KMS-11 (cell line): ENCODE measurements at regions not wholly inside any gene's neighbourhood (a gene's known extent, or its start where the extent isn't known, plus 50 kb on each side); places are given as distances from the start of the nearest gene placed in this dataset.

Experiments
- H2AFZ ChIP-seq: fragments of 200-600 bp; sonication (generic); 2 replicates; pipeline ENCODE4 v1.6.1; 2016; ENCODE audit warnings: antibody characterized with exemption, mixed run types, low read depth
- H3K27ac ChIP-seq: fragments of 200-600 bp; sonication (generic); 2 replicates; pipeline ENCODE4 v1.6.1; 2016; ENCODE audit warnings: mild to moderate bottlenecking, mixed run types
- H3K27me3 ChIP-seq: fragments of 200-600 bp; sonication (generic); 2 replicates; pipeline ENCODE4 v1.6.1; 2017; ENCODE audit warnings: mild to moderate bottlenecking, low read depth, mixed run types, moderate library complexity; ENCODE audit not compliant: insufficient read depth
- H3K36me3 ChIP-seq: fragments of 200-600 bp; sonication (generic); 2 replicates; pipeline ENCODE4 v1.6.1; 2017; ENCODE audit warnings: mild to moderate bottlenecking, mixed run types; ENCODE audit not compliant: insufficient read depth
- H3K4me1 ChIP-seq: fragments of 200-600 bp; sonication (generic); 2 replicates; pipeline ENCODE4 v1.6.1; 2016; ENCODE audit warnings: mild to moderate bottlenecking, low read depth, mixed run types; ENCODE audit not compliant: poor library complexity, severe bottlenecking
- H3K4me2 ChIP-seq: fragments of 200-600 bp; sonication (generic); 2 replicates; pipeline ENCODE4 v1.7.0; 2016; ENCODE audit warnings: mild to moderate bottlenecking, mixed run types
- H3K4me3 ChIP-seq: fragments of 200-600 bp; sonication (generic); IDR thresholded peaks from 2 replicates; pipeline ENCODE4 v1.6.1; 2017; ENCODE audit warnings: low read depth, low read length, mixed read lengths; ENCODE audit not compliant: insufficient read depth
- H3K79me2 ChIP-seq: fragments of 200-600 bp; sonication (generic); 2 replicates; pipeline ENCODE4 v1.6.1; 2016; ENCODE audit warnings: low read depth, mixed run types; ENCODE audit not compliant: insufficient read depth
- H3K9ac ChIP-seq: fragments of 200-600 bp; sonication (generic); 2 replicates; pipeline ENCODE4 v1.6.1; 2016; ENCODE audit warnings: mild to moderate bottlenecking, mixed run types
- H4K20me1 ChIP-seq: fragments of 200-600 bp; sonication (generic); 2 replicates; pipeline ENCODE4 v1.6.1; 2016; ENCODE audit warnings: mild to moderate bottlenecking, mixed run types; ENCODE audit not compliant: insufficient read depth
- CTCF ChIP-seq: fragments of 200-600 bp; sonication (generic); conservative IDR thresholded peaks from 2 replicates; pipeline ENCODE4 v1.6.1; 2017; ENCODE audit warnings: low read depth, mild to moderate bottlenecking, antibody characterized with exemption, low read length, moderate library complexity, mixed read lengths

DNA sequence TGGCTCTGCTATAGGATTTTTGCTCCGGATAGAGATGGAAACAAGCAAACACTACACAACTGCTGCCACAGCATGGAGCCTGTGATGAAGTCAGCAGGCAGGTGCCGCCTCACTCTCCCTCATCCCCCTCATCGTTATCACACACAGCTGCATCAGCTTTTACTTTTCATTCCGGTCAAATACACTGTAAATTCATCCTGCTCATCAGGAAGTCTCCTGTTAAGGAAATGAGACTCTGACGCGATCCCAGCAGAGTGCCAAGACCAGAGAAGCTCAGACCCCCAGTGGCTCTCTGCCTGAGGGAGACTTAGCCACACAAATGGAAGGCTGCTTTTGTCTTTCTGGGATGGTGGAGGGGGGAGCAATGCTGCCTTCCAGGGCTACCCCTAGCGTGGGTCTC is 270.2 kb downstream of the ELAVL2 start:
- no peak for TF ChIP-seq CTCF
- H4K20me1 ChIP-seq = no peaks in the 10 kb centered on the region
- H3K36me3 ChIP-seq = no peaks in the 10 kb centered on the region
- no peaks in the 10 kb centered on the region for H3K4me1 ChIP-seq
- H3K79me2 ChIP-seq = no peaks in the 10 kb centered on the region
- H3K9ac ChIP-seq = no peak overlapping the region
- H3K4me3 ChIP-seq = no peak overlapping the region
- H3K4me2 ChIP-seq = no peak overlapping the region
- no peak overlapping the region for H2AFZ ChIP-seq
- H3K27ac ChIP-seq = no peak overlapping the region
- H3K27me3 ChIP-seq = no peaks in the 10 kb centered on the region

GRCh38 chr9:23556459-23556858 is 269.6 kb downstream of the ELAVL2 start:
- Histone ChIP-seq H3K27me3 (no peaks in the 10 kb centered on the region), H3K4me2 (no peak overlapping the region), H3K4me1 (no peaks in the 10 kb centered on the region), H4K20me1 (no peaks in the 10 kb centered on the region), H3K9ac (no peak overlapping the region), H3K4me3 (no peak overlapping the region), H3K36me3 (no peaks in the 10 kb centered on the region), H3K79me2 (no peaks in the 10 kb centered on the region), H3K27ac (no peak overlapping the region), H2AFZ (no peak overlapping the region)
- TF ChIP-seq CTCF = no peak

DNA sequence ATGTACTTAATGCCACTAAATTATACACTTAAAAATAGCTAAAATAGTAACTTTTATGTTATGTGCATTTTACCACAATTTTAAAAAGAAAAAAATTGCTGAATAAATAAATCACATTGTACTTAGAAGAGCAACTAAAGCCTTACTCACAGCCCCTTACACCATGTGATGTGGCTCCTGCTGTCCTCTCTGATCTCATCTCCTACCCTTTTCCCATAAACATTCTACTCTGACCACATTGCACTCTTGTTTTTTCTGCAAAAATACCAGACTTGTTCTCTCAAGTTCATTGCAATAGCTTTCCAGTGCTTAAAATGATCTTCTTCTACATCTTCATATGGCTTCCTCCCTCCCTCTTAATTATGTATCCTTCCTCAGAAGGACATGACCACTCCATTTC is 268.4 kb downstream of the ELAVL2 start:
- H3K9ac ChIP-seq = no peak overlapping the region
- H3K36me3 ChIP-seq = no peaks in the 10 kb centered on the region
- no peaks in the 10 kb centered on the region for H3K79me2 ChIP-seq
- H3K27ac ChIP-seq = no peak overlapping the region
- no peaks in the 10 kb centered on the region for H4K20me1 ChIP-seq
- H3K4me1 ChIP-seq = no peaks in the 10 kb centered on the region
- H3K4me3 ChIP-seq = no peak overlapping the region
- no peak overlapping the region for H2AFZ ChIP-seq
- no peak overlapping the region for H3K4me2 ChIP-seq
- H3K27me3 ChIP-seq = no peaks in the 10 kb centered on the region
- TF ChIP-seq CTCF = no peak

- Histone ChIP-seq H2AFZ (no peak overlapping the region), H3K79me2 (no peaks in the 10 kb centered on the region), H3K9ac (no peak overlapping the region), H3K4me2 (no peak overlapping the region), H4K20me1 (no peaks in the 10 kb centered on the region), H3K36me3 (no peaks in the 10 kb centered on the region), H3K27me3 (no peaks in the 10 kb centered on the region), H3K27ac (no peak overlapping the region), H3K4me3 (no peak overlapping the region), H3K4me1 (no peaks in the 10 kb centered on the region)
- no peak for TF ChIP-seq CTCF
These were observed 266.5 kb downstream of the ELAVL2 start for GRCh38 chr9:23559522-23559921.

- Histone ChIP-seq H3K27me3 (no peaks in the 10 kb centered on the region), H3K79me2 (no peaks in the 10 kb centered on the region), H3K36me3 (no peaks in the 10 kb centered on the region), H3K4me2 (no peak overlapping the region), H4K20me1 (no peaks in the 10 kb centered on the region), H3K4me1 (no peaks in the 10 kb centered on the region), H3K9ac (no peak overlapping the region), H2AFZ (no peak overlapping the region), H3K4me3 (no peak overlapping the region), H3K27ac (no peak overlapping the region)
- TF ChIP-seq CTCF = no peak
These were observed 262.5 kb downstream of the ELAVL2 start for GRCh38 chr9:23563517-23563916.
